Activated CD4-positive, alpha-beta T cell treated with anti-CD3 and anti-CD28 coated beads, Interleukin-2, amount 50 U/mL, for 4 hours (primary cell): ENCODE measurements at regions not wholly inside any gene's neighbourhood (a gene's known extent, or its start where the extent isn't known, plus 50 kb on each side); places are given as distances from the start of the nearest gene placed in this dataset.

ENCODE experiments used
- DNase-seq, 2 experiments: peaks; one replicate each; pipeline ENCODE4 v3.0.0-alpha.2; 2020

- DNase-seq, result no peak
Measured at GRCh38 chr4:178448372-178449035, 1006.3 kb upstream of the AGA start.

- no peak for DNase-seq
Measured at GRCh38 chr4:178450614-178451013, 1008.4 kb upstream of the AGA start.

GRCh38 chr4:178453057-178453456 lies 1010.8 kb upstream of the AGA start:
- DNase-seq, result no peak

- no peak for DNase-seq
Measured at GRCh38 chr4:178457286-178457685, 1015.0 kb upstream of the AGA start.

GRCh38 chr4:178462710-178463109 lies 1020.5 kb upstream of the AGA start:
- DNase-seq, result no peak

GRCh38 chr4:178463747-178464146 lies 1021.5 kb upstream of the AGA start:
- DNase-seq, result no peak

GRCh38 chr4:178470996-178471784 lies 1029.0 kb upstream of the AGA start:
- DNase-seq, result no peak

GRCh38 chr4:178471994-178472393 lies 1029.8 kb upstream of the AGA start:
- DNase-seq, result no peak

GRCh38 chr4:178480105-178480504 lies 1037.9 kb upstream of the AGA start:
- DNase-seq, result no peak

- no peak for DNase-seq
Measured at GRCh38 chr4:178480881-178481280, 1038.6 kb upstream of the AGA start.

- DNase-seq, result no peak
Measured at GRCh38 chr4:178481564-178481963, 1039.3 kb upstream of the AGA start.

GRCh38 chr4:178523038-178523437 lies 1080.8 kb upstream of the AGA start:
- no peak for DNase-seq

- DNase-seq, result no peak
Measured at GRCh38 chr4:178535939-178536579, 1093.8 kb upstream of the AGA start.

GRCh38 chr4:178553201-178553600 lies 1111.0 kb upstream of the AGA start:
- DNase-seq, result no peak

- DNase-seq, result no peak
Measured at GRCh38 chr4:178554352-178554751, 1112.1 kb upstream of the AGA start.

- DNase-seq, result no peak
Measured at GRCh38 chr4:178556796-178557195, 1114.6 kb upstream of the AGA start.

GRCh38 chr4:178577933-178578332 lies 1135.7 kb upstream of the AGA start:
- no peak for DNase-seq

- DNase-seq, result no peak
Measured at GRCh38 chr4:178595500-178596138, 1153.4 kb upstream of the AGA start.

- no peak for DNase-seq
Measured at GRCh38 chr4:178598672-178599071, 1156.4 kb upstream of the AGA start.

GRCh38 chr4:178599521-178599920 lies 1157.3 kb upstream of the AGA start:
- no peak for DNase-seq

- no peak for DNase-seq
Measured at GRCh38 chr4:178602833-178603232, 1160.6 kb upstream of the AGA start.

- no peak for DNase-seq
Measured at GRCh38 chr4:178611062-178611461, 1168.8 kb upstream of the AGA start.

GRCh38 chr4:178612733-178613132 lies 1170.5 kb upstream of the AGA start:
- no peak for DNase-seq

GRCh38 chr4:178632415-178632814 lies 1190.2 kb upstream of the AGA start:
- DNase-seq, result no peak
